ENCODE measurements at regions not wholly inside any gene's neighbourhood (a gene's known extent, or its start where the extent isn't known, plus 50 kb on each side); places are given as distances from the start of the nearest gene placed in this dataset.

DNA sequence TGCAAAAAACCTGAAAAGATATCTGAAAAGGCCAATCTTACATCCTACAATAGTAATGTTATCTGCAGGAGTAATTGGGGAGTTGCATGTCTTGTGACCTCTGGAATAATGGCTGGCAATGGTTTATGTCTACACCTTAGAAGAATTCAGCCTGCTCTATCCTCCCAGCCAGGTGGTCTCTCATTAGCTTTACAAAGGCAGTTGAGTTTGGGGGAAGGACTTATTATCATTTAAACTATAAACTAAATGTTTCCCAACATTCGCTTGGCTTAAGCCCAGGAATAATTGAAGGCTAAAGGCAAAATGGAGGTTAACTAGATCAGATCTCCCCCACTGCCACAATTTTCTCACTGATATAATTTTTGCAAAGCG is 158.4 kb upstream of the SFSWAP start:
- TF ChIP-seq, protein P1, sequence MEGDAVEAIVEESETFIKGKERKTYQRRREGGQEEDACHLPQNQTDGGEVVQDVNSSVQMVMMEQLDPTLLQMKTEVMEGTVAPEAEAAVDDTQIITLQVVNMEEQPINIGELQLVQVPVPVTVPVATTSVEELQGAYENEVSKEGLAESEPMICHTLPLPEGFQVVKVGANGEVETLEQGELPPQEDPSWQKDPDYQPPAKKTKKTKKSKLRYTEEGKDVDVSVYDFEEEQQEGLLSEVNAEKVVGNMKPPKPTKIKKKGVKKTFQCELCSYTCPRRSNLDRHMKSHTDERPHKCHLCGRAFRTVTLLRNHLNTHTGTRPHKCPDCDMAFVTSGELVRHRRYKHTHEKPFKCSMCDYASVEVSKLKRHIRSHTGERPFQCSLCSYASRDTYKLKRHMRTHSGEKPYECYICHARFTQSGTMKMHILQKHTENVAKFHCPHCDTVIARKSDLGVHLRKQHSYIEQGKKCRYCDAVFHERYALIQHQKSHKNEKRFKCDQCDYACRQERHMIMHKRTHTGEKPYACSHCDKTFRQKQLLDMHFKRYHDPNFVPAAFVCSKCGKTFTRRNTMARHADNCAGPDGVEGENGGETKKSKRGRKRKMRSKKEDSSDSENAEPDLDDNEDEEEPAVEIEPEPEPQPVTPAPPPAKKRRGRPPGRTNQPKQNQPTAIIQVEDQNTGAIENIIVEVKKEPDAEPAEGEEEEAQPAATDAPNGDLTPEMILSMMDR (IDR thresholded peaks at IDR 0.05), result no peak
- TF ChIP-seq POLR2A (IDR thresholded peaks at IDR 0.05), result no peak
